ENCODE measurements at regions not wholly inside any gene's neighbourhood (a gene's known extent, or its start where the extent isn't known, plus 50 kb on each side); places are given as distances from the start of the nearest gene placed in this dataset.

- no TSS peak for BruUV-seq (replicated peaks)
- no peak for TF ChIP-seq CTCF (conservative IDR thresholded peaks at IDR 0.05; ENCODE audit: low read length)
- no peak for TF ChIP-seq EZH2phosphoT487 (IDR thresholded peaks at IDR 0.05; ENCODE audit: borderline replicate concordance, low read depth, low read length)
- no peak for DNase-seq (ENCODE audit: low spot score)
- intact Hi-C loops (cut with micrococcal nuclease; ENCODE audit: unreplicated experiment): no loop called here
- no peaks in the 10 kb centered on the region for H4K20me1 ChIP-seq (ENCODE audit: insufficient read depth, low read length)
- H2AFZ ChIP-seq (ENCODE audit: low read length): no peak overlapping the region
- POLR2A ChIA-PET: interaction anchor here (0.7 kb wide), 1 partner anchor 13 kb away, joined by 3 read pairs; no protein-coding TSS in a partner anchor
- no peaks in the 10 kb centered on the region for H3K9me2 ChIP-seq (ENCODE audit: insufficient read depth, low read length)
- no peak overlapping the region for H3K27ac ChIP-seq (ENCODE audit: low read depth, low read length, poor library complexity, severe bottlenecking)
- H3K4me2 ChIP-seq (ENCODE audit: low read length): no peak overlapping the region
- CTCF ChIA-PET (ENCODE audit: unreplicated experiment): no interaction called here
- H3K4me1 ChIP-seq (ENCODE audit: insufficient read depth, low read length, poor library complexity, severe bottlenecking): no peaks in the 10 kb centered on the region
- H3K79me2 ChIP-seq (ENCODE audit: insufficient read depth, low read depth, low read length): no peaks in the 10 kb centered on the region
- H3K4me3 ChIP-seq (ENCODE audit: low read depth, low read length, poor library complexity, severe bottlenecking): no peak overlapping the region
- no peaks in the 10 kb centered on the region for H3K9me3 ChIP-seq (ENCODE audit: low read length)
- no peaks in the 10 kb centered on the region for H3K36me3 ChIP-seq (ENCODE audit: insufficient read depth, low read length)
Measured at GRCh38 chr9:103798620-103799019, 295.5 kb upstream of the SMC2 start.

- H3K9me3 ChIP-seq (ENCODE audit: low read length): no peaks in the 10 kb centered on the region
- H3K9me2 ChIP-seq (ENCODE audit: insufficient read depth, low read length): no peaks in the 10 kb centered on the region
- ChIA-PET CTCF (ENCODE audit: unreplicated experiment) (no interaction called here), POLR2A (interaction anchor here (0.5 to 1.1 kb wide), 2 partner anchors 28 to 57 kb away, joined by 4 read pairs; no protein-coding TSS in a partner anchor)
- TF ChIP-seq CTCF (conservative IDR thresholded peaks at IDR 0.05; ENCODE audit: low read length): no peak
- TF ChIP-seq EZH2phosphoT487 (IDR thresholded peaks at IDR 0.05; ENCODE audit: borderline replicate concordance, low read depth, low read length): no peak
- intact Hi-C loops (cut with micrococcal nuclease; ENCODE audit: unreplicated experiment): no loop called here
- no peaks in the 10 kb centered on the region for H3K36me3 ChIP-seq (ENCODE audit: insufficient read depth, low read length)
- no peak for DNase-seq (ENCODE audit: low spot score)
- BruUV-seq (replicated peaks): no TSS peak
- H3K27ac ChIP-seq (ENCODE audit: low read depth, low read length, poor library complexity, severe bottlenecking): no peak overlapping the region
- no peak overlapping the region for H3K4me3 ChIP-seq (ENCODE audit: low read depth, low read length, poor library complexity, severe bottlenecking)
- no peaks in the 10 kb centered on the region for H4K20me1 ChIP-seq (ENCODE audit: insufficient read depth, low read length)
- no peaks in the 10 kb centered on the region for H3K79me2 ChIP-seq (ENCODE audit: insufficient read depth, low read depth, low read length)
- H3K4me2 ChIP-seq (ENCODE audit: low read length): no peak overlapping the region
- H2AFZ ChIP-seq (ENCODE audit: low read length): no peak overlapping the region
- no peaks in the 10 kb centered on the region for H3K4me1 ChIP-seq (ENCODE audit: insufficient read depth, low read length, poor library complexity, severe bottlenecking)
Measured at GRCh38 chr9:103799959-103800358, 294.1 kb upstream of the SMC2 start.

GRCh38 chr9:103802068-103802467, 292.0 kb upstream of the SMC2 start:
- Histone ChIP-seq H3K4me1 (ENCODE audit: insufficient read depth, low read length, poor library complexity, severe bottlenecking) (no peaks in the 10 kb centered on the region), H3K79me2 (ENCODE audit: insufficient read depth, low read depth, low read length) (no peaks in the 10 kb centered on the region), H3K9me3 (ENCODE audit: low read length) (no peaks in the 10 kb centered on the region), H3K9me2 (ENCODE audit: insufficient read depth, low read length) (no peaks in the 10 kb centered on the region), H3K4me2 (ENCODE audit: low read length) (no peak overlapping the region), H3K4me3 (ENCODE audit: low read depth, low read length, poor library complexity, severe bottlenecking) (no peak overlapping the region), H3K36me3 (ENCODE audit: insufficient read depth, low read length) (no peaks in the 10 kb centered on the region), H2AFZ (ENCODE audit: low read length) (no peak overlapping the region), H3K27ac (ENCODE audit: low read depth, low read length, poor library complexity, severe bottlenecking) (no peak overlapping the region), H4K20me1 (ENCODE audit: insufficient read depth, low read length) (no peaks in the 10 kb centered on the region)
- CTCF ChIA-PET (ENCODE audit: unreplicated experiment): no interaction called here
- no peak for DNase-seq (ENCODE audit: low spot score)
- POLR2A ChIA-PET: no interaction called here
- intact Hi-C loops (cut with micrococcal nuclease; ENCODE audit: unreplicated experiment): no loop called here
- no TSS peak for BruUV-seq (replicated peaks)
- TF ChIP-seq CTCF (conservative IDR thresholded peaks at IDR 0.05; ENCODE audit: low read length): no peak
- TF ChIP-seq EZH2phosphoT487 (IDR thresholded peaks at IDR 0.05; ENCODE audit: borderline replicate concordance, low read depth, low read length): no peak

Data from OCI-LY7 (cell line).